H1 (cell line): ENCODE measurements at regions not wholly inside any gene's neighbourhood (a gene's known extent, or its start where the extent isn't known, plus 50 kb on each side); places are given as distances from the start of the nearest gene placed in this dataset.

Source experiments
- BRCA1 ChIP-seq: IDR thresholded peaks from 2 replicates; pipeline ENCODE4 v1.6.1; 2012; ENCODE audit warnings: low read depth, low read length, improper control_type of control experiment
- EZH2 ChIP-seq: fragments of 200-600 bp; sonication (generic); IDR thresholded peaks from 2 replicates; pipeline ENCODE4 v1.7.1; 2012; ENCODE audit warnings: low read depth, mild to moderate bottlenecking, moderate library complexity, low read length, inconsistent platforms; ENCODE audit not compliant: severe bottlenecking
- JUN ChIP-seq: IDR thresholded peaks from 2 replicates; pipeline ENCODE4 v1.6.1; 2011; ENCODE audit warnings: low read depth, mild to moderate bottlenecking, improper control_type of control experiment, low read length
- POLR2A ChIP-seq, 2 experiments: IDR thresholded peaks; 1 replicate in 1 of 2; 2 replicates in 1 of 2; pipeline ENCODE4 v1.6.1; 2011; ENCODE audit warnings: low read depth in 2 of 2, low read length in 2 of 2, mild to moderate bottlenecking in 2 of 2; ENCODE audit errors: control extremely low read depth in 1 of 2
- POLR2AphosphoS5 ChIP-seq: IDR thresholded peaks from 2 replicates; pipeline ENCODE4 v1.6.1; 2011; ENCODE audit warnings: low read depth, low read length
- RAD21 ChIP-seq, 2 experiments: IDR thresholded peaks in 1 of 2; conservative IDR thresholded peaks in 1 of 2; 2 replicates each; pipeline ENCODE4 v1.6.1; 2011; ENCODE audit warnings: low read depth in 2 of 2, low read length in 2 of 2, improper control_type of control experiment in 1 of 2, inconsistent platforms in 1 of 2, mild to moderate bottlenecking in 1 of 2, moderate library complexity in 1 of 2
- RFX5 ChIP-seq: IDR thresholded peaks from 2 replicates; pipeline ENCODE4 v1.6.1; 2011; ENCODE audit warnings: low read depth, low read length, improper control_type of control experiment, borderline replicate concordance
- SIX5 ChIP-seq: IDR thresholded peaks from 2 replicates; pipeline ENCODE4 v1.6.1; 2011; ENCODE audit warnings: mild to moderate bottlenecking, low read depth, low read length
- TF ChIP-seq, protein P1 (sequence below), 3 experiments: IDR thresholded peaks; 1 replicate in 2 of 3; 2 replicates in 1 of 3; pipeline versions ENCODE4 v1.5.1 to v1.6.1; 2011; ENCODE audit warnings: low read length in 3 of 3, mild to moderate bottlenecking in 3 of 3, inconsistent platforms in 2 of 3, low read depth in 1 of 3, moderate library complexity in 1 of 3; ENCODE audit not compliant: insufficient read depth in 1 of 3; ENCODE audit errors: control extremely low read depth in 1 of 3

GRCh38 chr4:36823199-36823967 lies 421.2 kb upstream of the NWD2 start:
- TF ChIP-seq, protein P1, sequence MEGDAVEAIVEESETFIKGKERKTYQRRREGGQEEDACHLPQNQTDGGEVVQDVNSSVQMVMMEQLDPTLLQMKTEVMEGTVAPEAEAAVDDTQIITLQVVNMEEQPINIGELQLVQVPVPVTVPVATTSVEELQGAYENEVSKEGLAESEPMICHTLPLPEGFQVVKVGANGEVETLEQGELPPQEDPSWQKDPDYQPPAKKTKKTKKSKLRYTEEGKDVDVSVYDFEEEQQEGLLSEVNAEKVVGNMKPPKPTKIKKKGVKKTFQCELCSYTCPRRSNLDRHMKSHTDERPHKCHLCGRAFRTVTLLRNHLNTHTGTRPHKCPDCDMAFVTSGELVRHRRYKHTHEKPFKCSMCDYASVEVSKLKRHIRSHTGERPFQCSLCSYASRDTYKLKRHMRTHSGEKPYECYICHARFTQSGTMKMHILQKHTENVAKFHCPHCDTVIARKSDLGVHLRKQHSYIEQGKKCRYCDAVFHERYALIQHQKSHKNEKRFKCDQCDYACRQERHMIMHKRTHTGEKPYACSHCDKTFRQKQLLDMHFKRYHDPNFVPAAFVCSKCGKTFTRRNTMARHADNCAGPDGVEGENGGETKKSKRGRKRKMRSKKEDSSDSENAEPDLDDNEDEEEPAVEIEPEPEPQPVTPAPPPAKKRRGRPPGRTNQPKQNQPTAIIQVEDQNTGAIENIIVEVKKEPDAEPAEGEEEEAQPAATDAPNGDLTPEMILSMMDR (IDR thresholded peaks at IDR 0.05; ENCODE audit: control extremely low read depth in 1 of 3, insufficient read depth in 1 of 3, low read depth in 1 of 3, low read length in 3 of 3), result no peak
- TF ChIP-seq RFX5, result no peak
- TF ChIP-seq POLR2A (IDR thresholded peaks at IDR 0.05; ENCODE audit: control extremely low read depth in 1 of 2, low read depth in 2 of 2, low read length in 2 of 2), result no peak
- no peak for TF ChIP-seq BRCA1
- no peak for TF ChIP-seq POLR2AphosphoS5
- no peak for TF ChIP-seq RAD21 (IDR thresholded peaks at IDR 0.05 in 1 of 2, conservative IDR thresholded peaks at IDR 0.05 in 1 of 2; ENCODE audit: low read depth in 2 of 2, low read length in 2 of 2)
- no peak for TF ChIP-seq SIX5
- no peak for TF ChIP-seq JUN
- TF ChIP-seq EZH2, result no peak
